Activated CD8-positive, alpha-beta memory T cell treated with anti-CD3 and anti-CD28 coated beads, Interleukin-2, amount 50 U/mL, for 1 hour (primary cell): ENCODE measurements at regions not wholly inside any gene's neighbourhood (a gene's known extent, or its start where the extent isn't known, plus 50 kb on each side); places are given as distances from the start of the nearest gene placed in this dataset.

Experiments
- DNase-seq: peaks from one replicate; pipeline ENCODE4 v3.0.0-alpha.2; 2020; ENCODE audit errors: extremely low read depth

DNA sequence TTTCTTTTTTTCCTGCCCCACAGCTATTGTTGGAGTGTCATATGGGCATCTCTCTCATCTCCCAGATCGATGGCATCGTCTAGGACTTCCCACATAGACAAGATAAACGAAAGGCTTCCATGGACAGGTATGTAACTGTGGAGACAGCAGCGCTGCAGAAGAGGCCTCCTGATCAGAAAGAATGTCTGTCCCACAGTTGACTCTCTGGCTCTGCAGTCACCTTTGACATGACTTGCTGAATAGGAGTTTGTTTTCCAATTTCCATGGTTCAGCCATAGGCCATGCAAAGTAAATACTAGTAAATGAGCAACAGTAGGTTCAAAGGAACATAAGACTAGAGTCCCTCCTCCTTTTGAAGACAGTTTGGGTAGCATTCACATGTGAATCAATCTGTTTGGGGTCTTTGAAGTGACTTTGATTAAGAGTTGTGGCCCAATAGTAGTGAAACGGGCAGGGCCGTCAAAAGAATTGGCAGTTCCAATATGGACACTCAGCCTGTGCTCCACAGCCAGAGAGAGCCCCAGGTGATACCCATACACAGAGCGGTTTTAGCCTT lies 134.7 kb upstream of the IFNGR1 start:
- no peak for DNase-seq

DNA sequence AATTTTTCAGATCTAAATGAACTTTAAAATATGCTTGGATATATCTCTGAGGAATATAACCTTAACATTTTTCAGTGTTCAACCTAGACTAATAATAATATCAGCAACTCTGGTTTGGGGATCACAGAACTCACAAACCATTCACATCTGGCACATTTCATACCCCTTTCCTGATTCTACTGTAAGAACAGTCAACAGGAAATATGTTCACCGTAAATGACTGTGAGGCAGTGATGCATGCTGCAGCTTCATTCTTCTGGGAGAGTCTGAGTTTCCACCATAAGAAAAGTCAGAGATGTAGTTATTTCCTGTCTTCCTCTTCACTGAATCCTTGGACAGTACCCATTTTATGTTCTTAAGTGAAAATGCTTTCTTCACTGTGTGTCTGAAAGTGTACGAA lies 134.2 kb upstream of the IFNGR1 start:
- DNase-seq: no peak

- DNase-seq: no peak
These were observed 133.7 kb upstream of the IFNGR1 start for GRCh38 chr6:137352859-137353258.

DNA sequence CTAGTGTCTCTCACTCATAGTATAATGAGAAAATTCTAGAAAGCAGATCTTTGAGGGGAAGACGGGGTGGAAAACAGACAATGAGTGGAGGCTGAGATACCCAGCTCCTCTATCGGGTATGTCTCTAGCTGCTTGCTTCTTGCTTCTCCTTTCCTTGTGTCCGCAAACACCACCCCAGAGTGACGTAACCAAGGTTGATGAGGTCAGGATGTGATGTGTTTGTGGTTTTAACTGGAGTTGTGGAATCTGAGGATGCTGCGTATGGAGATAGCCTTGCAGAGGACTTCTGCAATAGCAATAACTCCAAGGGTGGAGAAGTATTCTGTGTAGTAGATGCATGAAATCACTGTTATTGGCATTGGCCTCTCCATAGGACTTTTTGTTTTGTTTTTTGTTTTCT lies 132.7 kb upstream of the IFNGR1 start:
- DNase-seq: no peak

DNA sequence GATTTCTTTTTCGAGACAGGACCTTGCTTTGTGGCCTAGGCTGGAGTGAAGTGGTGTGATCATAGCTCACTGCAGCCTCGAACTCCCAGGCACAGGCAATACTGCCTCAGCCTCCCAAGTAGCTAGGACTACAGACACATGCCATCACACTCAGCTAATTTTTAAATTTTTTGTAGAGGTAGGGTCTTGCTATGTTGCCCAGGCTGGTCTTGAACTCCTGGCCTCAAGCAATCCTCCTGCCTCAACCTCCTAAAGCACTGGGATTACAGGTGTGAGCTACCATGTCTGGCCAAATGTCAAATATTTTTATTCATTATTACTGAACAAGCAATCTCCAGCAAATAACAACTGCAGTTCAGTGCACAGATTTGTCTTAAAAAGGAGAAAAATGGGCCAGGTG lies 131.7 kb upstream of the IFNGR1 start:
- DNase-seq: no peak

GRCh38 chr6:137349856-137350830 lies 131.0 kb upstream of the IFNGR1 start:
- no peak for DNase-seq

GRCh38 chr6:137348777-137349176 lies 129.6 kb upstream of the IFNGR1 start:
- DNase-seq: no peak

- DNase-seq: no peak
These were observed 124.1 kb upstream of the IFNGR1 start for GRCh38 chr6:137343241-137343640.

- no peak for DNase-seq
These were observed 123.5 kb upstream of the IFNGR1 start for GRCh38 chr6:137342607-137343190.

DNA sequence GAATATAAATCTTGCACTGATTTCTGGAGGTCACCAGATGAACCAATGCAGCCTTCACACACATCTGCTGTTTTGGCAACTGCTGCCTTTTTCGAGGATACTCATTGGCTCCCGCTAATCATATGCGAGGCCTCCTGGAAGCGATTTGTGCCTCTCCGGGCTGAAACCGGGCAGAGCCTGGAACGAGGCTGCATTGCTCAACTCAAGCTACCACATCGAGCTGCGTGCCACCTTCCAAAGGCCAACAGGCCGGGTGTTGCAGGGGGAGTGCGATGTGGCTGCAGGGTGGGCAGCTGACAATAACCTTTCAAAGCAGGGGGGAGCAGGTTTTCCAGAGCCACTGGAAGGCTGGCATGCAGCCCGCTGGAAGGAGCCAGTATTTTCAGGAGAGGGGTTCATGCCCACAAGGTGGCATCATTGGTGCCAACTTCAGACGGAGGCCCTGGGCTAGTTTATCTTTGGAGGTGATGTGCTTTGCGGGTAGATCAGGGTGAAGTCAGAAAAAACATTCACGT lies 122.6 kb upstream of the IFNGR1 start:
- DNase-seq: peak; percentile 8

- no peak for DNase-seq
These were observed 120.9 kb upstream of the IFNGR1 start for GRCh38 chr6:137339929-137340559.

DNA sequence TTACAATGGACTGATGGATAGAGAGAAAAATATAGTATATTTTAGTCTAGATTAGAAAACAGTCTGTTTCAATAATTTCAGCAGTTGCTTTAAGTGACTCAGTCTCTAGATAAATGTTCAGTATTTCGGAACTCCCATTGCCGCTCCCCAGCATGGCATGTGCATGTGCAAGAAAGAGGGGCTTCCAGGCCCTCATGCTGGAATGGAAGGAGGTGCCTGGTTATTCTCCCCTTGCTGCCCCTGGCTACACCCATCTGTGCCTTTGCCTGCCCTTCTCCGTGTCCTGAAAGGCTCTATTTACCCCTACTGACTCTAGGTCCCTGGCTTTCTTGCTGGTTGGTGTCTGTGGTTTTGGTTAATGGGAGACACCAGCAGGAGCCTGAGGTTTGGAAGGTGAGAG lies 115.7 kb upstream of the IFNGR1 start:
- DNase-seq: no peak

- DNase-seq: no peak
These were observed 114.9 kb upstream of the IFNGR1 start for GRCh38 chr6:137334094-137334493.

DNA sequence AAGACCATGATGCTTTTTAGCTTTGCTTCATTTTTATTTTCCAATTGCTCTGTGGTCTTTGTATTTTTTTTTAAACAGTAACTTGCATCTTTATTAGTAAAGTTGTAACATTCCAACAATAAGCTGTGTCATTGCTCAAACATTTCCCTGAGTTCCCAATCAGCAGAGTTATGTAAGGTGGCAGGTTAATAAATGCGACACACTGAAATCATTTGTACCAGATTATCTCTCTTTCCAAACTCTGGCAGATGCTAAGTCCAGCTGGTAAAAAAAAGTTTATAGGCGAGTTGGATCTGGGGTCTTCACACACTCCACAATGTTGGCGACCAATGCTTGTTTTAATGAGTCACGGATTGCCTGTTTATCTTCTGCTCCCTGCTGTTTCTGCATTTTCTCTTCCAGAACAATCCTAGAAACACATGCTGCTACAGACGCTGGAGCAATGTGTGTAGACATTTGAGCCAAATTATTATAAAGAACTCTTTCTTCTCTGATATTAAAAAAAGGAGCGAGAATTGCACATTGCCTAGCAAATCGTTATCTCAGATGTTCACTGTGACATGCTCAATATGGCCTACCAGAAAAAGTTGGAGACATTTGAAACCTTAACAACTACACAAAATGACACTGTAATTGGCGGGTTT lies 113.6 kb upstream of the IFNGR1 start:
- DNase-seq: no peak

DNA sequence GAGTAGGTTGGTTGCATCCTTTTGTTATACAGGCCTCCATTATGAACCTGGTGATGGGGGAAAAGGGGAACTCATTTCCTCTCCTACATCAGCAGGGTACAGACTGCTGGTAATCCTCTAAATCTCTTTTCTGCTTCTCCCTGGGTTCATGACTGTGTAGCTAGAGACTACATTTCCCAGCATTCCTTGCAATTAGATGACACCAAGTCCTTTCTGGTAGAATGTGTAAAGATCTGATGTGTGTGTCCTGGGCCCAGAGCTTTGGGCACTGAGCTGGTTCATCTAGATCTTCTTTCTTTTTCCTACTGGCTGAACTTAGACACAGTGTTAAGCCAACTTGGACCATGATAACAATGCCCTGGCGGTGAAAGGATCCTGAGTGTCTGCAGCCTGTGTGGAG lies 104.7 kb upstream of the IFNGR1 start:
- no peak for DNase-seq

- DNase-seq: no peak
These were observed 101.1 kb upstream of the IFNGR1 start for GRCh38 chr6:137320271-137320670.

- no peak for DNase-seq
These were observed 97.4 kb upstream of the IFNGR1 start for GRCh38 chr6:137316626-137317025.

GRCh38 chr6:137315081-137315480 lies 95.9 kb upstream of the IFNGR1 start:
- no peak for DNase-seq

DNA sequence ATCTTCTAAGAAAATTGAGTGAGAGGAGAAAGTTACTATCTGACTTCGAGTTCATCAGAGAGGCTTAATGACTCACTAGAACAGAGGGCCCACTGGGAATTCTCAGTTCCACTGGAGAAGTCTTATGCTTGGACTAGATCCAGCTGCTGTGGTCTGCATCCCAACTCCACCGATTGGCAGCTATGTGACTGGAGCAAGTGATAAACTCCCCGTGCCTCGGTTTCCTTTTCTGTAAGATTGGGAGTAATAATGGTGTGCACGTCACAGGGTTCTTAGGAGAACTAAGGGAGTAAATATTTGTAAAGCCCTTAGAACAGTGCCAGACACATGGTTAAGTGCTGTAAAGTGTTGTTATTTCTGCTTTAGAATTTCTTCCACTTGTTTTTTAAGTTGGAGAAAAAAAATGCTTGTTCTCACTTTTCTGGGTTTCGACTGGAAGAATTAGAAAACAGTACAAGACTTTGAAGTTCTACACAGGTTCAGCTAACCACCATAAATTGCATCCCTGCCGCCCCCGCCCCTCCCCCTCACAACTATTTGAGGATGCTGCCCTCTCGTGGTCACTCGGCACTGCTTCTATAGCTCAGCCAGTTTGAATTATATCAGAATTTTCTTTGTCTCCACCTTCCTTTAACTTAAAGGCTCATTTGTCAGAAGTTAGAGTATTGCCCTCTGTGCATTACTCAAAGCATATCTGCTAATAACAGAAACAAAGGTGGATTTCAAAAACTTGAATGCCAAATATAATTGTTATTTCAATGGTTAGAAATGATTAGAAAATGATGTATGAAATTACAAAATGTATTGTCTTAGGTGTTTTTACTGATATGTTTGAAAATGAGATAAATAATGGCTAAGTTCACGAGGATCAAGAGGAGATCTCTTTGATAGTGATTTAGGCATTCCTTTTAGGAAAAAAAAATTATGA lies 95.0 kb upstream of the IFNGR1 start:
- peak; percentile 35 for DNase-seq

DNA sequence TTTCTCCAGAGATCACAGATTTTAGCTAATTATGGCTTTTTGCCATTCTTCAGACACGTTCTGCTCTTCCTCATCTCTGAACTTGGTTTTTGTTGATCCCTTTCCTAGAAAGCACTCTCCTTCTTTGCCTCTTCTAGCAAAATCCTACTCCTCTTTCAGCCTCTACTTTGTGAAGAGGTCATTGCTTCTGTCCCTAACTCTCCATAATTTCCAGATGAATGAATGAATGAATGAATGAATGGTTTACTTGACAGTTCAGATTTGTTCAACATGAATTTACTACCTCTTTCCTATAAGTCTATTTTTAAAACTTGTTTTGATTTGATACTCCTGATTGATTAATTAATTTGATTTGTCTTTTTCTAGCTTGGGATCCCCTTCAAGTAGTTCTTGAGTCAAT lies 94.0 kb upstream of the IFNGR1 start:
- DNase-seq: no peak

DNA sequence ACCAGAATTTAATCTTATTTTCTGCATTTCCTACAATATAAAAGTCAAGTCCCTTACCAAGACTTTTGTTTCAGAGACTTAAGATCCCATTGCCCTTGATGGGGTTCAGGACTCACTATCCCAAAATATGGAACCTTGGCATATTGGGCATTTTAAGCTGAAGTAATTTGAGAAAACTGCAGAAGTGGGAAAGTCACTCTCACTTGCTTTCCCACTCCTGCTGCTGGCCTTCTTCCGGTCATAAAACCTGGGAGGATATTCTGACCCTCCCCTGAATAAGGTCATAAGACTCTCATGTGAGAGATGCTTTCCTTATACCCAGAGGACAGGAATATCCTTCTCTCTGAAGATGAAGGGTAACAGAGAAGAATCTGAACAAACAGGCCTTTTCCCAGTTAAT lies 92.8 kb upstream of the IFNGR1 start:
- no peak for DNase-seq
